Keratinocyte (primary cell): ENCODE measurements at regions not wholly inside any gene's neighbourhood (a gene's known extent, or its start where the extent isn't known, plus 50 kb on each side); places are given as distances from the start of the nearest gene placed in this dataset.

Experiments
- DNase-seq: peaks from one replicate; pipeline ENCODE4 v3.0.0-alpha.2; 2011; ENCODE audit warnings: low read depth, missing footprints, low spot score
- FAIRE-seq: peaks from 2 replicates; lab custom pipeline; 2011; peaks lifted over from hg19 to GRCh38; lab: Jason Lieb, UNC
- H2AFZ ChIP-seq: 2 replicates; pipeline ENCODE4 v1.6.0; 2012; ENCODE audit warnings: low read length, control low read depth, inconsistent platforms; ENCODE audit not compliant: control insufficient read depth
- H3K27ac ChIP-seq: 2 replicates; pipeline ENCODE4 v1.5.1; 2011; ENCODE audit warnings: low read length; ENCODE audit not compliant: control insufficient read depth, insufficient read depth
- H3K27me3 ChIP-seq: 3 replicates; pipeline ENCODE4 v1.6.0; 2011; ENCODE audit warnings: low read length; ENCODE audit not compliant: control insufficient read depth, insufficient read depth; ENCODE audit errors: extremely low read depth
- H3K36me3 ChIP-seq, 2 experiments: 2 replicates in 1 of 2; 3 replicates in 1 of 2; pipeline ENCODE4 v1.5.1; 2011; ENCODE audit warnings: low read length in 2 of 2, mild to moderate bottlenecking in 1 of 2; ENCODE audit not compliant: control insufficient read depth in 2 of 2, insufficient read depth in 2 of 2; ENCODE audit errors: extremely low read depth in 1 of 2
- H3K4me1 ChIP-seq: 3 replicates; pipeline ENCODE4 v1.5.1; 2011; ENCODE audit warnings: low read length; ENCODE audit not compliant: control insufficient read depth, insufficient read depth; ENCODE audit errors: extremely low read depth
- H3K4me2 ChIP-seq: 3 replicates; pipeline ENCODE4 v1.6.0; 2011; ENCODE audit warnings: low read depth, low read length; ENCODE audit not compliant: control insufficient read depth, insufficient read depth; ENCODE audit errors: extremely low read depth
- H3K4me3 ChIP-seq, 3 experiments: fragments of 200-600 bp in 1 of 3; sonication (generic) in 1 of 3; 2 replicates in 2 of 3; 3 replicates in 1 of 3; pipeline ENCODE4 v1.5.1; 2011 to 2016; ENCODE audit warnings: low read length in 3 of 3, mild to moderate bottlenecking in 3 of 3, control low read depth in 2 of 3, inconsistent platforms in 1 of 3, low read depth in 1 of 3, mixed read lengths in 1 of 3, mixed run types in 1 of 3, moderate library complexity in 1 of 3; ENCODE audit not compliant: control insufficient read depth in 2 of 3, insufficient read depth in 2 of 3; ENCODE audit errors: extremely low read depth in 1 of 3
- H3K79me2 ChIP-seq: 2 replicates; pipeline ENCODE4 v1.6.0; 2012; ENCODE audit warnings: low read length; ENCODE audit not compliant: control insufficient read depth, insufficient read depth
- H3K9ac ChIP-seq: 3 replicates; pipeline ENCODE4 v1.6.0; 2011; ENCODE audit warnings: low read length; ENCODE audit not compliant: control insufficient read depth, insufficient read depth; ENCODE audit errors: extremely low read depth
- H3K9me1 ChIP-seq: 3 replicates; pipeline ENCODE4 v1.6.0; 2011; ENCODE audit warnings: low read length; ENCODE audit not compliant: control insufficient read depth, insufficient read depth; ENCODE audit errors: extremely low read depth
- H3K9me3 ChIP-seq: 2 replicates; pipeline ENCODE4 v1.5.1; 2012; ENCODE audit warnings: low read depth, low read length; ENCODE audit not compliant: control insufficient read depth
- H4K20me1 ChIP-seq: 3 replicates; pipeline ENCODE4 v1.6.0; 2011; ENCODE audit warnings: low read length; ENCODE audit not compliant: control insufficient read depth, insufficient read depth; ENCODE audit errors: extremely low read depth
- CTCF ChIP-seq, 3 experiments: IDR thresholded peaks in 1 of 3; conservative IDR thresholded peaks in 1 of 3; optimal IDR thresholded peaks in 1 of 3; 2 replicates in 2 of 3; 3 replicates in 1 of 3; pipeline versions ENCODE3 to v1.5.1; 2011; ENCODE audit warnings: low read length in 3 of 3, mild to moderate bottlenecking in 3 of 3, moderate library complexity in 2 of 3, control low read depth in 1 of 3, inconsistent platforms in 1 of 3; ENCODE audit not compliant: insufficient read depth in 2 of 3; ENCODE audit errors: extremely low read depth in 1 of 3
- EZH2 ChIP-seq: IDR thresholded peaks from one replicate; pipeline ENCODE4 v1.6.1; 2012; ENCODE audit warnings: inconsistent platforms, mild to moderate bottlenecking, low read length, moderate library complexity
- dilution Hi-C: fragments of 300-500 bp; cut with MboI; formaldehyde crosslinking; loops from one replicate; pipeline ENCODE4 v1.7.0; 2020; ENCODE audit warnings: low sequenced_read_pairs; ENCODE audit not compliant: extremely low pct_ligation_motif_present

GRCh38 chr14:51566831-51567582 lies 84.7 kb upstream of the FRMD6 start:
- no peak overlapping the region for H3K9ac ChIP-seq
- H3K36me3 ChIP-seq = peaks cover 13 to 20% of the 10 kb centered on the region in 2 experiments
- H3K9me3 ChIP-seq = no peaks in the 10 kb centered on the region
- no peak overlapping the region for H3K4me3 ChIP-seq
- H4K20me1 ChIP-seq = no peaks in the 10 kb centered on the region
- H2AFZ ChIP-seq = no peak overlapping the region
- no peak for TF ChIP-seq CTCF (optimal IDR thresholded peaks at IDR 0.05 in 1 of 3, IDR thresholded peaks at IDR 0.05 in 1 of 3, conservative IDR thresholded peaks at IDR 0.05 in 1 of 3; ENCODE audit: extremely low read depth in 1 of 3, insufficient read depth in 2 of 3, low read length in 3 of 3)
- TF ChIP-seq EZH2 = no peak
- dilution Hi-C loops = no loop called here
- H3K79me2 ChIP-seq = peaks cover 76% of the 10 kb centered on the region
- peaks cover 47% of the 10 kb centered on the region for H3K4me1 ChIP-seq
- H3K27me3 ChIP-seq = no peaks in the 10 kb centered on the region
- no peak overlapping the region for H3K4me2 ChIP-seq
- DNase-seq (no peak), FAIRE-seq (peak; percentile 51)
- no peaks in the 10 kb centered on the region for H3K9me1 ChIP-seq
- no peak overlapping the region for H3K27ac ChIP-seq

GRCh38 chr14:51568366-51568765 lies 83.3 kb upstream of the FRMD6 start:
- TF ChIP-seq EZH2 = no peak
- TF ChIP-seq CTCF (optimal IDR thresholded peaks at IDR 0.05 in 1 of 3, IDR thresholded peaks at IDR 0.05 in 1 of 3, conservative IDR thresholded peaks at IDR 0.05 in 1 of 3; ENCODE audit: extremely low read depth in 1 of 3, insufficient read depth in 2 of 3, low read length in 3 of 3) = no peak
- no peaks in the 10 kb centered on the region for H3K9me1 ChIP-seq
- FAIRE-seq (no peak), DNase-seq (no peak)
- no peak overlapping the region for H3K27ac ChIP-seq
- H3K9ac ChIP-seq = no peak overlapping the region
- H3K79me2 ChIP-seq = peaks cover 71% of the 10 kb centered on the region
- no peaks in the 10 kb centered on the region for H3K9me3 ChIP-seq
- no peak overlapping the region for H3K4me3 ChIP-seq
- no peaks in the 10 kb centered on the region for H3K27me3 ChIP-seq
- dilution Hi-C loops = no loop called here
- H3K4me1 ChIP-seq = peaks cover 34% of the 10 kb centered on the region
- H3K36me3 ChIP-seq = peaks cover 16 to 25% of the 10 kb centered on the region in 2 experiments
- no peak overlapping the region for H2AFZ ChIP-seq
- no peaks in the 10 kb centered on the region for H4K20me1 ChIP-seq
- H3K4me2 ChIP-seq = no peak overlapping the region
